Liver (tissue), 2 donors: ENCODE measurements at regions not wholly inside any gene's neighbourhood (a gene's known extent, or its start where the extent isn't known, plus 50 kb on each side); places are given as distances from the start of the nearest gene placed in this dataset.

ENCODE experiments used
- JUND ChIP-seq, 2 donors: IDR thresholded peaks; 2 replicates each; pipeline ENCODE4 v1.6.1; 2016; ENCODE audit warnings: antibody characterized with exemption in 2 of 2
- SP1 ChIP-seq: IDR thresholded peaks from 2 replicates; pipeline ENCODE4 v1.6.1; 2018; ENCODE audit warnings: antibody characterized with exemption, mild to moderate bottlenecking
- YY1 ChIP-seq: IDR thresholded peaks from 2 replicates; pipeline ENCODE4 v1.6.1; 2016; ENCODE audit warnings: antibody characterized with exemption, mild to moderate bottlenecking
- donor health status: healthy.

DNA sequence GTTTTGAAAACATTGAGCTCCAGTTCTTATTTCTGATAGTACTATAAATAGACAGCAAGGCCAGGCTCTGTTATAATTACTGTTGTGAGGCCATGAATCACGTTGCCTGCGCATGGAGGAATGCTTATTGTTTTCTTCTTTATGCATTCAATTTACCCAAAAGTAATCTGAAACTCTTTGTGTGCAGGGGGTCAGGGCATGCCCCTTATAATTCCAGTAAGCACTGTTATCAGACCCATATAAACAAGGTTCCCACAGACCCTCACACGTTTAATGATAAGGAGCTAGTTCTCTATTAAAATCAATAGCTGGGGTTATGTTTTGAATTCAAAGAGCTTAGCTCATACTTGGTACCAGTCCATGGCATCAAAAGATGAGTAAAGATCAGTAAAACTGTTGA is 174.8 kb upstream of the ARG1 start:
- no peak for TF ChIP-seq JUND (IDR thresholded peaks at IDR 0.05)
- TF ChIP-seq YY1, result no peak
- no peak for TF ChIP-seq SP1
